ENCODE measurements at regions not wholly inside any gene's neighbourhood (a gene's known extent, or its start where the extent isn't known, plus 50 kb on each side); places are given as distances from the start of the nearest gene placed in this dataset.
A peak's percentile ranks its signal among the peaks of the same experiment; 100 is the strongest.
"Not testable (repeated sequence)": the region's sequence is repeated elsewhere in the genome, so short reads cannot be mapped to it uniquely, and the experiment has no call there.

- DNase-seq = no peak
Observed at GRCh38 chr21:23939369-23940065, 1667.8 kb downstream of the MRPL39 start.

DNA sequence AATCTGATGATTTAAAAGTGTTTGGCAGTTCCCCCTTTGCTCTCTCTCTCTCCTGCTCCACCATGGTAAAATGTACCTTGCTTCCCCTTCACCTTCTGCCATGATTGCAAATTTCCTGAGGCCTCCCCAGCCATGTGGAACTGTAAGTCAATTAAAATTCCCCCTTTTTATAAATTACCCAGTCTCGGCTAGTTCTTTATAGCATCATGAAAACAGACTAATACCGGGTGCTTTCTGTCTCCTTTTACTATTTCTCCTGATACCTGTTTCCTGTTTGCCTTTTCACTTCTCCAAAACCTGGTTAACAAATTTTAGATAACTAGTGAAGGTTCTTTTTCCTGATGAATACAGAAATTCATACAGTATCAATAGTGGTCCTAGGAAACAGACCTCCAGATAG lies 1670.3 kb downstream of the MRPL39 start:
- no peak for DNase-seq

- DNase-seq = no peak
Observed at GRCh38 chr21:23936224-23936623, 1671.1 kb downstream of the MRPL39 start.

DNA sequence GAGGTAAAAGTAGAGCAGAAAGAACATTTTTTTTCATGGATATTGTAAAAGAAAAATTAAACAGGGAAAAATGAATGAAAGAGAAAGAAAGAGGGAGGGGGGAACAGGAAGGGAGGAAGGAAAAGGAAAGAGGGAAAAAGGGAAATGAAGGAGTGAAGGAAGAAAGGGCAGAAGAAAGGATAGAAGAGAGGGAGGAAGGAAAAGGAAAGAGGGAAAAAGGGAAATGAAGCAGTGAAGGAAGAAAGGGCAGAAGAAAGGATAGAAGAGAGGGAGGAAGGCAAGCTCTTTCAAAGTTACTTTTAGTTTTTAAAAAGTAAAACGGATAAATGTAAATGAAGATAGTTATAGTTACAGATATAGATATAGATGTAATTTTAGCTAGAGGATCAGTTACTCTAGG lies 1676.7 kb downstream of the MRPL39 start:
- DNase-seq = no peak

- DNase-seq = not testable (repeated sequence)
Observed at GRCh38 chr21:23926430-23926829, 1680.9 kb downstream of the MRPL39 start.

DNA sequence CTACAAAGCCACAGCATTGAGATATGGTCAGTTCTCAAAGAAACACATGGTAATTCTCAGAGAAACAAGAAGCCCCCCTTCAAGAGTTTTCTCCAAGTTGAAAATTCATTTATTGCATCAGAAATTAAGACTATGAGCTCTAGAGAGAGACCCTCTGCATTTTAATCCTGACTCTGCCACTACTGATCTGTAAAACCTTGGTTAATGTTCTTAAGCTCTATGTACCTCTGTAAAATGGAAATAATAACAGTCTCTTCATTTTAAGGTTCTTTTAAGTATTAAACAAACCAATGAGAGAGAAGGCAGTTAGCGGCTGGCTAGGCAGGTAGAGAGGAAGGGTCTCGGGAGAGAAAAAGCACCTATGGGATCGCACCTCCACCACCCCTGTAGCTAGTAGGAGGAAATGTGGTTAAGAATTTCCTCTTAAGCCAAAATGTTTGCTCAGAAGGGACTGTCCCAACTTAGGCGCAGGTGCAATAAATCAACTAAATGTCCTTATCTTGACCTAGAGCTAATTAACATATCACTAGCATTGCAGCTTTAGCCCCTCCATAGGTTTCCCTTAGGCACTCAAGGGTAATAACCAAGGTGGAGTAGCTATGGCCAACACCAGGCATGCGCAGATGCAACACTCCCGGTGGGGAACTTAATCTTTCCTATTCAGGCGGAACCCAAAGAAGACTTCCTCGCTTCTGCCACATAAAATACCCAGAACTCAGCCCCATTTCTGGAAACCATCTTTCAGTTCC lies 1685.4 kb downstream of the MRPL39 start:
- no peak for DNase-seq

DNA sequence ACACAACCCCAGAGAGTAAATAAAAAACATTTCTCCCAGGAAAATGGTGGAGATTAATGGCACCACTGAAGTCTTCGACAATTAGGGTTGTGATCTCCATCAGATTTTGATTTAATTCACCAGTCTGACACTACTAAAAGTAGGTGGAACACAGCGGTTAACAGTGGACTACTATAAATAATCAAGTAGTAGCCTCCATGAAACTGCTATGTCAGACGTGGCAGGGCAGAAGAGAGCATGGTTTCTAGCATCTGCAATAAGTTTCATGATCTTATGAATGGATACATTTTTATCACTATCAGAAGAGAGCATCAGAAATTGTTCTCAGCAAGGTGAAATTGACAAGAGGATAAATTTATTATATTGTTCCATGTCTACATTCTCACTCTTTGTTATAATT lies 1706.6 kb downstream of the MRPL39 start:
- DNase-seq = no peak

DNA sequence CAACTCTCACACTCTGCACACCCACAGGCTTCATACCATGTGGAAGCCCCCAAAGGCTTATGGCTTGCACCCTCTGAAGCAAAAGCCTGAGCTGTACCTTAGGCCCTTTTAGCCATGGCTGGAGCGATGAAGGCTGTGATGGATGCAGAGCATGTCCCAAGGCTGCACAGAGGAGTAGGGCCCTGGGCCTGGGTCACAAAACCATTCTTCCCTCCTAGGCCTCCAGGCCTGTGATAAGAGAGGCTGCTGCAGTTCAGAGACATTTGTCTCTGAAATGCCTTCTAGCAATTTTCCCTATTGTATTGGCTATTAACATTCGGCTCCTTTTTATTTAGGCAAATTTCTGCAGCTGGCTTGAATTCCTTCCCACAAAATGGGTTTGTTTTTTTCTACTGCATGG lies 1707.7 kb downstream of the MRPL39 start:
- DNase-seq = no peak

DNA sequence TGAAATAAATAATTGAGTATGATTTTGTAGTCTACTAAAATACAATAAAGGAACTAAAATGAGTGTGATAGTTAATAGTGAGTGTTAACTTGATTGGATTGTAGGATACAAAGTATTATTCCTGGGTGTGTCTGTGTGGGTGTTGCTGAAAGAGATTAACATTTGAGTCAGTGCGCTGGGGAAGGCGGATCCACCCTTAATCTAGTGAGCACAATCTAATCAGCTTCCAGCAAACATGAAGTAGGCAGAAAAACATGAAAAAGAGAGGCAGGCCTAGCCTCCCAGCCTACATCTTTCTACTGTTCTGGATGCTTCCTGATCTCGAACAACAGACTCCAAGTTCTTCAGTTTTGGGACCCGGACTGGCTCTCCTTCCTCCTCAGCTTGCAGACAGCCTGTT lies 1716.6 kb downstream of the MRPL39 start:
- no peak for DNase-seq

DNA sequence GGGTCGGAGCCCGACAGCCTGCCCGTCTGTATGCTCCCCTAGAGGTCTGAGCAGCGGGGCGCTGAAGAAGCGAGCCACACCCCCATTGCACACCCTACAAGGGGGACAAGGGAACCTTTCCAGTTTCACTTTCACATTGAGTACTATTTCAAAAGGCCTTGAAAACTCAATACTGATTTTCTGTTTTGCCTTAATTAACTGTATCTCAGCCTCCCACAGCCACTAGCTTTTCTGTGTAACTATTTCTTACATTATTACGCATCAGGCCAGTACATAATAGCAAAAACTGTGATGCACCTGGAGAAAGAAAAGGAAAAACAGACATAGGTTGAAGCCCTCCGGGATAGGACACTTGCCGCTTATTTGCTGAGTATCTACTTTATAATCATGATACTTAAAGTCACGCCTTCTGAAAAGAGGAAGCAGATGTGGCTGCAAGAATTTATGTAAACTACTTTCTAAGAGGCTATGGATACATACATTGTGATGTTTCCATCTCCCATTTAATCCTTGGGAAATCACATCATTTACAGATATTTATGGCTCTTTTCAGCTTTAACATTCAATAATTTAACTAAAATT lies 1719.5 kb downstream of the MRPL39 start:
- peak in 4 of 6 experiments; percentile 20 to 39 (median 38) for DNase-seq

DNA sequence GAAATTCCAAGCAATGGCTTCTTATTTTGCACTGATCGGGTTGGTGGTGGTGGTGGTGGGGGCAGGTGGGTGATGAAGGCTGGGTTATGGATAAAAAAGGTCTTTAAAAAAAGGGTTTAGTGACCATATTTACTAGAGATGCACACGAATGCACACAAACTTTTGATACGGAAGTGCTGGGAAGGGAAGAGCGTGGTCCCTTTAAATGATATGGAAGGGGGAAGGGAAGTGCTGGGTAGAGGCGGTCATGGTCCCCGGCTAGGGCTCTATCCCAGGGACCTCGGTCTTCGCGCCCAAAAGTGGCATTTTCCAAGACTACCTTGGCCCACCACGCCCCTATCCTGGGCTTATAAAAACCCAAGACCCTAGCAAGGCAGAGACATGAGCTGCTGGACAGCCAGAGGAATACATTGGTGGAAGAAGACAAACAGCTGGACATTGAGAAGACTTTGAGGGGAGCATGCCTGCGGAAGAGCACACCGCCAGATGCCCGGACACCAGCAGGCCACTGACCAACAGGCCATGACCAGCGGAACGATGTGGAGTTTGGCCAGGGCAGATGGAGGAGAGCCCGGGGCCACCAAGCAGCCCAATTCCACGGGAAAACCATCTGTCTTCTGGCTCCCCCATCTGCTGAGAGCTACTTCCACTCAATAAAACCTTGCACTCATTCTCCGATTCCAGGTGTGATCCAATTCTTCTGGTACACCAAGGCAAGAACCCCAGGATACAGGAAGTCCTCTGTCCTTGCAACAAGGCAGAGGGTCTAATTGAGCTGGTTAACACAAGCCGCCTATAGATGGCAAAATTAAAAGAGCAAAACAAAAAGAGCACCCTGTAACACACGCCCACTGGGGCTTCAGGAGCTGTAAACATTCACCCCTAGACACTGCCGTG lies 1720.2 kb downstream of the MRPL39 start:
- DNase-seq = no peak

DNA sequence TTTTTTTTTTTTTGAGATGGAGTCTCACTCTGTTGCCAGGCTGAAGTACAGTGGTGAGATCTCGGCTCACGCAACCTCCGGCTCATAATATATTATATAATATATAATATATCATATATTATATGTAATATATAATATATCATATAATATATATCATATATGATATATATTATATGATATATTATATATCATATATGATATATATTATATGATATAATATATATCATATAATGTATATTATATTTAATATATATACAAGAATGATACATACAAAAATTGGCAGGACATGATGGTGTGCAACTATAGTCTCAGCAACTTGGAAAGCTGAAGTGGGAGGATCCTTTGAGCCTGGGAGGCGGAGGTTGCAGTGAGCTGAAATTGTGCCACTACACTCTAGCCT lies 1725.5 kb downstream of the MRPL39 start:
- no peak for DNase-seq

- DNase-seq = no peak
Observed at GRCh38 chr21:23876925-23877558, 1730.2 kb downstream of the MRPL39 start.

GRCh38 chr21:23874271-23874670 lies 1733.0 kb downstream of the MRPL39 start:
- DNase-seq = no peak

DNA sequence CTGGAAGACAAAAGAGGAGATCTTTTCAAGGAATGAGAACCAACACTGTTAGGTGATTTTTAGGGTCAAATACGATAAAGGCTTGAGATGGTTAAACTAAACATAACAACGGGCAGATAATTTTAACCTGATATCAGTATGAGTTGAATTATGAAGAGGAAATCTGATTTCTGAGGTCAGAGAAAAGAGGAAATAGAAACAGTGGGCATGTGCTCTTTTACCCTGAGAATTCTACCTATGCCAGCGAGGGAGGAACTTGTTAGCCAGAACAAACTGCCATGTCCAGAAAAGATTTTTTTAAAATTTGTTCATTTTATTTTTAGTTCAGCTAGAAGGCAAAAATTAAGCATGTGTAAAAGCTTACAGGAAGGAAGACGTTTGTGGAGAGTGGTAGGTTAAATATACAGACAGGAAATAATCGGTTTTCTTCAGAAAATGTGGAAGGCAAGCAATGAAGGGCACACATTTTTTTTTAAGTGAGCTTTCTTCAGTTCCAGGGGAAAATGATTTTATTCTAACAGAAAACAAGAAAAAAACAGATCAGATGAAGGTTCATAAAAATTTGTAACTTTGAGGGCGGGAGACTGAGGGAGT lies 1745.3 kb downstream of the MRPL39 start:
- DNase-seq = no peak

DNA sequence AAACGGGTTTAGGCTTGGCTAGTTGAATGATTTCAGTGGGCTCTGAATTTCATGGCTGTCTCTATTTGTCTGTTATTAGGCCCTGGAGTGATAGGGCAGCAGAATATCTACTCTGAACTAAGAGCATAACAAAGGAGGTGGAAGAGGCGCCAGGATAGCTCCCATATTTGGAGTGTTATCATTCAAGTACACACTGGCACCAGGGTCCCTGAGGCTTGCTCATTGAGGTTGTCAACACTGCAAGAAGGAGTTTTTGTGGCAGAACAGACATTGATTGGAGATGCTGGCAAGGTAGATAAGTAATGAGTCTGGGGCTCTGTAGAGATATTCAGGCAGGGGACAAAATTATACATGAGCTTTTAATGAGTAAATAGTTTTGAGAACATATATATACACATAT lies 1748.4 kb downstream of the MRPL39 start:
- peak in 1 of 6 experiments; percentile 1 for DNase-seq

- DNase-seq = peak in 2 of 6 experiments; percentile 31 to 46
Observed at GRCh38 chr21:23853796-23854379, 1753.4 kb downstream of the MRPL39 start.

DNA sequence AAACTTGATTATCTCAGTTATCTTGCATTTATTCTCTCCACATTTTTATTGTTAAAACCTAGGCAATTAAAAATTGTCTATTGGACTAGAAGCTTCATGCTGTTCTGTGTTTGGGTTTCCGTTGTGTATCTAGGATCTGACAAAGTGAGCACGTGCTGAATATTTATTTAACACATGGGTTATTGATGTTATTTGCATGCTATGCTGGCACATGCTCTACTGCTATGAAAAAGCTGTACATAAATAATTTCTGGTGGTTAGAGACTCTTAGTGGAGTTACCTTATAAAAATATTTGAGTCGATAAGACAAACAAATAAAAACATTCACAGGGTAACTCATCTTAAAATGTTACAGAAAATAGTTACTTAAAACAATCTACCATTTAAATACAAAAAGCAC lies 1769.7 kb downstream of the MRPL39 start:
- DNase-seq = no peak

DNA sequence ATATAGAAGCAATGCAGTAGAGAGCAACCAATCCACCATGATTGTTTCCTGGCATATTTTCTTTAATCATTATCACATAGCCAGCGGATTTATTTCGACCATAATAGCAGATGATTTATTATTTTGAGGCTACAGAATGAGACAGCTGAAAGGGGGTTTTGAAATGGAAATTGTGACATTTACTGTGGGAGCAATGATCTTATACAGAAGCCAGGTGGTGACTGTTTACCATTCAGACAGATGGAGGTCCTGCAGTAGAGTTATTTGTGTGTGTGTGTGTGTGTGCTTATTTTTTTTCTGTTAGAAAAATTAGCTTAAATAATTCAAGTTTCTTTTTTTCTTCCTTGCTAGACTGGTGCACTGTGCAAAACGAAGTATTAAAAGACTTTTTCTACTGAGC lies 1784.5 kb downstream of the MRPL39 start:
- DNase-seq = no peak

DNA sequence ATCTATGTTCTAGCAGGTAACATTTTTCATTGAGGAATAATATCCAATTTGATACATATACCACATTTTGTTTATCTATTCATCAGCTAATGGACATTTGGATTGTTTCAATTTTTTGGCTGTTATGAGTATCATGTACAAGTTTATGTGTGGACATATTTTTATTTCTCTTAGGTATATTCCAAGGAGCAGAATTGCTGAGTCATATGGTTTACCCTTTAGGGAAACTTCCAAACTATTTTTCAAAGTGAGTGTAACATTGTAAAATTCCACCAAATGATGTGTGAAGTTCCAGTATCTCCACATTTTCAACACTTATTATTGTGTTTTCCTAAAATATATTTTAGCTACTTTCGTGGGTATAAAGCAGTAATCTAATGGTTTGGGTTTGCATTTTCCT lies 1789.9 kb downstream of the MRPL39 start:
- no peak for DNase-seq

DNA sequence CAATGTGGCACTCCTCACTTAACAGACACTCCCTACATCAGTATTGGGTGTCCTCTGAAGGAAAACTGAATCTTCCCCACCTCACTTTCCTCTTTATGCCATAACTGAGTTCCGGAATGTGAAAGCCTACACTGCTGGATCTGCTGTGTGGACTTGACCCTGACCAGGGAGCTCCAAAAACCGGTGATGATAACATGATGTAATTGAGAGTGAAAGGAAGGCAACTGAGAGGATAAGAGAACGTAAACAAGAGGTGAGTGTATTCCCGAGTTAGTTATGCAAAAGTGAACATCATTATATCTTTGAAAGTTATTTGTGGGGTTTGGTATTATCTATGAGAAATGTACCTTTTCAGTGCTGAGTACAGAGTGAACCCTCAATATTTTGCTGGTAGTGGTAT lies 1794.8 kb downstream of the MRPL39 start:
- DNase-seq = no peak

GRCh38 chr21:23811805-23812204 lies 1795.5 kb downstream of the MRPL39 start:
- no peak for DNase-seq
